CD8-positive, alpha-beta memory T cell (primary cell): ENCODE measurements at regions not wholly inside any gene's neighbourhood (a gene's known extent, or its start where the extent isn't known, plus 50 kb on each side); places are given as distances from the start of the nearest gene placed in this dataset.
"Not testable (repeated sequence)": the region's sequence is repeated elsewhere in the genome, so short reads cannot be mapped to it uniquely, and the experiment has no call there.

Source experiments
- CTCF ChIA-PET: fragments of 350-600 bp; sonication (Branson Sonifier 250); formaldehyde crosslinking; loops from one replicate; lab custom pipeline; 2021; ENCODE audit warnings: antibody characterized with exemption; lab: Charles Lee
- POLR2A ChIA-PET: fragments of 350-600 bp; sonication (Branson Sonifier 250); formaldehyde crosslinking; loops from one replicate; lab custom pipeline; 2021; ENCODE audit warnings: antibody characterized with exemption; lab: Charles Lee
- DNase-seq, 5 donors: peaks; one replicate each; pipeline versions ENCODE4 v3.0.0 to v3.0.0-alpha.2; 2020 to 2022; ENCODE audit warnings: mixed read lengths in 1 of 5
- H3K27ac ChIP-seq: one replicate; pipeline ENCODE4 v1.7.0; 2013; ENCODE audit warnings: low read depth, mild to moderate bottlenecking, low read length, moderate library complexity
- H3K27me3 ChIP-seq: 2 replicates; pipeline ENCODE4 v1.7.0; 2013; ENCODE audit warnings: low read length, mild to moderate bottlenecking; ENCODE audit not compliant: insufficient read depth, poor library complexity, severe bottlenecking
- H3K36me3 ChIP-seq: 2 replicates; pipeline ENCODE4 v1.7.0; 2013; ENCODE audit warnings: mild to moderate bottlenecking, low read length, moderate library complexity; ENCODE audit not compliant: insufficient read depth
- H3K4me1 ChIP-seq: 2 replicates; pipeline ENCODE4 v1.7.0; 2013; ENCODE audit warnings: mild to moderate bottlenecking, low read length, moderate library complexity; ENCODE audit not compliant: insufficient read depth
- H3K4me3 ChIP-seq: 2 replicates; pipeline ENCODE4 v1.7.0; 2013; ENCODE audit warnings: mild to moderate bottlenecking, low read length
- H3K9me3 ChIP-seq: 2 replicates; pipeline ENCODE4 v1.7.0; 2013; ENCODE audit warnings: mild to moderate bottlenecking, low read length
- H3K27ac Mint-ChIP-seq, 8 donors: one replicate each; pipeline ENCODE4 v1.8.0; 2020 to 2021; ENCODE audit warnings: mixed read lengths in 8 of 8, mild to moderate bottlenecking in 6 of 8, inconsistent platforms in 3 of 8, moderate library complexity in 3 of 8
- H3K27me3 Mint-ChIP-seq, 2 donors: one replicate each; pipeline ENCODE4 v1.8.0; 2020 to 2021; ENCODE audit warnings: mixed read lengths in 2 of 2, mild to moderate bottlenecking in 1 of 2, moderate library complexity in 1 of 2
- H3K36me3 Mint-ChIP-seq, 3 donors: one replicate each; pipeline ENCODE4 v1.8.0; 2020 to 2021; ENCODE audit warnings: mixed read lengths in 3 of 3, inconsistent platforms in 1 of 3, mild to moderate bottlenecking in 1 of 3
- H3K4me1 Mint-ChIP-seq, 3 donors: one replicate each; pipeline ENCODE4 v1.8.0; 2020 to 2021; ENCODE audit warnings: mixed read lengths in 3 of 3, inconsistent platforms in 1 of 3, mild to moderate bottlenecking in 1 of 3
- H3K4me3 Mint-ChIP-seq, 7 donors: one replicate each; pipeline ENCODE4 v1.8.0; 2020 to 2021; ENCODE audit warnings: mixed read lengths in 7 of 7, mild to moderate bottlenecking in 6 of 7, moderate library complexity in 4 of 7, inconsistent platforms in 2 of 7
- H3K9me3 Mint-ChIP-seq, 5 donors: one replicate each; pipeline ENCODE4 v1.8.0; 2020 to 2022; ENCODE audit warnings: mixed read lengths in 5 of 5, mild to moderate bottlenecking in 3 of 5, moderate library complexity in 2 of 5, inconsistent platforms in 1 of 5

DNA sequence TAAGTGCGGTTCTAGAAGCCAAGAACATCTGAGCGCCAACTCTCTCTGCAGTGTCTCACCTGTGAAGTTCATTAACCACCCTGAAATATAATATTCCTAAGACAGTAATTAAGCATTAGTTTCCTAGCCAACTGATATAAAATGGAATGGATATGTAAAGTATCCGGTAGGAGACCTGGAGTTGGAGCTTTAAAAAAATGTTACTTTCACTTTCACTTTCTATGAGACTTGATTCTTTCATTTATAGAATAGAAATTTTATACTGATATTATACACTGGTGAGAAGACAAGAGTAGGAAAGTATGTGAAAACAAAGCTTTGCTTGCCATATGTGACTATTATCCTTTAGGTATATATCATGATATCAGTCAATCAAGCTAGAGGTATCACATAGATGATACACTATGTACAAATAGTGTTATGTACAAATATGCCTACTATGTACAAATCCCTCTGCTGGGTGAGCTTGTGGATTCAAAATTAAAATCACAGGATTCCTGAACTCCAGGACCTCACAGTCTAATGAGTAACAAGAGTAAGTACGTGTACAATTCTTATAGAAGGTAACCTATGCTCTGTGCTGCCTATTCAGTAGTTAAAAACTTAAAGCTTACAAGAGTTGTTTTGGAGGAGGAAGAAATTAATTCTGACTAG, 934.2 kb downstream of the TTLL7 start:
- Mint-ChIP-seq H3K4me1 (peaks cover 6 to 16% (median 11%) of the 10 kb centered on the region in 3 donors), H3K27me3 (no peaks in the 10 kb centered on the region), H3K36me3 (no peaks in the 10 kb centered on the region), H3K27ac (peak overlapping the region in 1 of 8 donors; percentile 17), H3K4me3 (peak overlapping the region in 5 of 7 donors; percentile 1 to 19 (median 17)), H3K9me3 (peaks cover 0 to 12% (median 10%) of the 10 kb centered on the region in 5 donors)
- CTCF ChIA-PET, result no interaction called here
- H3K4me1 ChIP-seq, result no peaks in the 10 kb centered on the region
- POLR2A ChIA-PET, result no interaction called here
- H3K4me3 ChIP-seq, result no peak overlapping the region
- H3K27ac ChIP-seq, result no peak overlapping the region
- DNase-seq, result no peak
- no peaks in the 10 kb centered on the region for H3K9me3 ChIP-seq
- no peaks in the 10 kb centered on the region for H3K27me3 ChIP-seq
- H3K36me3 ChIP-seq, result no peaks in the 10 kb centered on the region

DNA sequence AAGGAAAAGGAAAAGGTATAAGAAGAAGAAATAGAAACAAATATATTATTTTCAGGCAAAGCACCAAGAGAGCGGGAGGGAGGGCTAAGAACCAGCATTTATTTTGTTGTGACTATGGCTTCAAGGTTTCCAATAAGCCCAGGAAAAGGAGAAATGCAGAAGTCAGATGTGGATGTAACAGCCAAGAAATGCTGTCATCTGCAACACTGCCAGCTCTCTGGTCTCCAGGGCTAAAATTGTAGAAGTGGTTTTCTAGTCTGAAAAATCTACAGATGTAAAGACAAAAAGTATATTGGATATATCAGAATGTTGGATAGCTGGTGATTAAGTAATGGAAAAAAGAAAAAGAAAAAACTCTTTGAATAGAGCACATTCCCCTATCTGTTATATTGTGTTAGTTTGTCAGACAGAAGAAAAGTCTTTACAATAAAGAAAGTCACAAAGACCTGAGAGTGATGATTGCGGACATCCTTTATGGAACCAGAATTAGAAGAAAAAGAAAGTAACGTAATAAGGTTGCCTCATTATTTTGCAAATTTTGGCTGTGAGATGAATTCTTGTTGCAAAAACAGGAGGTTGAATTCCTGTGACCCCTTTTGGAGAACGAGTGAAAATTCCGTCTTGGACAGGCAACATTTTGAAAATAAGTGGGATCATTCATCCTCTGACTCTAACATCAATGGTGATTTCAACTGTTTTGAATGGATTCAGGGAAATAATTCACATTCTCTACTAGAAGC, 938.1 kb downstream of the TTLL7 start:
- Mint-ChIP-seq H3K36me3 (no peaks in the 10 kb centered on the region), H3K4me3 (no peak overlapping the region), H3K9me3 (peaks cover 0 to 9% (median 3%) of the 10 kb centered on the region in 5 donors), H3K27ac (no peak overlapping the region), H3K4me1 (peaks cover 6 to 16% (median 11%) of the 10 kb centered on the region in 3 donors), H3K27me3 (no peaks in the 10 kb centered on the region)
- Histone ChIP-seq H3K27ac (no peak overlapping the region), H3K36me3 (no peaks in the 10 kb centered on the region), H3K27me3 (no peaks in the 10 kb centered on the region), H3K4me1 (no peaks in the 10 kb centered on the region), H3K4me3 (no peak overlapping the region), H3K9me3 (no peaks in the 10 kb centered on the region)
- CTCF ChIA-PET, result no interaction called here
- POLR2A ChIA-PET, result no interaction called here
- DNase-seq, result no peak

DNA sequence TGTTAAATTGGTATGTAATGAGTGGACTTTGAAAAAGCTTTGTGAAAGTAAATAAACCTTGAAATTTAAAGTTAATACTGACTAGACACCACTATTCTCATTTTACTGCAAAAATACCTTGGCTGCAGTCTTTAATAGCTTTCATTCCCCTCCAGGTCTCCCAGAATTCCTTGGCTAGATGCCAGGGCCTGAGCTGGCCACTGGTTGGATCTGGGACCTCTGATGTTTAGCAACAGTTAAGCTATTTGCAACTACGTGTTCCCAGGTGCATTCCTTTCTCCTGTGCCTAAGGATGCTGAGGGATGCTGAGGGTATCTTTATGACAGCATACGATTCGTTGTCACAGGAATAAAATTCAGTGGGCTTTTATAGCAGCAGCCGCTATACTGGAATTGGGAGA, 938.7 kb downstream of the TTLL7 start:
- ChIA-PET POLR2A (no interaction called here), CTCF (no interaction called here)

DNA sequence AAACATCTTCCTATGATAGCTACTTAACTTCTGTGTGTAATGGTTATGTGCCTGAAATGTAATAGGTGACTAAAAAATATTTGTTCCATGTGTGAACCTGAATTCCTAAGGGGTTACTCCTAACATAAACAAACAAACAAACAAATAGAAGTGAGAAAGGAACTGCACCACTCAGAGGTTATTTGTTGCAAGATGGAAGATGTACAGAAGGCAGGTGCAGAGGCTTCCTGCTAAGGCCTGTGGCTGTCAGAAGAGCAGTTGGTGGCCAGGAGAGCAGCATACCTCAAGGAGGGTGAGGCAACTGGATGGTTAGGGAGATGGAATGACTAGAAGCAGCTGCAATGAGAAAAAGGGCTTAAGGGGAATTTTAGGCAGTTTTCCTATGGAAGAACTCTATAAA, 940.6 kb downstream of the TTLL7 start:
- CTCF ChIA-PET, result no interaction called here
- Mint-ChIP-seq H3K4me1 (no peaks in the 10 kb centered on the region), H3K36me3 (no peaks in the 10 kb centered on the region), H3K4me3 (no peak overlapping the region), H3K27me3 (no peaks in the 10 kb centered on the region), H3K9me3 (peaks cover 3 to 14% (median 8%) of the 10 kb centered on the region in 5 donors), H3K27ac (no peak overlapping the region)
- no peaks in the 10 kb centered on the region for H3K4me1 ChIP-seq
- DNase-seq, result no peak
- POLR2A ChIA-PET, result no interaction called here
- no peaks in the 10 kb centered on the region for H3K36me3 ChIP-seq
- no peak overlapping the region for H3K4me3 ChIP-seq
- H3K27ac ChIP-seq, result no peak overlapping the region
- H3K9me3 ChIP-seq, result no peaks in the 10 kb centered on the region
- H3K27me3 ChIP-seq, result no peaks in the 10 kb centered on the region

More for the DNA sequence above, 938.7 kb downstream of the TTLL7 start:
- Histone ChIP-seq H3K36me3 (no peaks in the 10 kb centered on the region), H3K4me3 (no peak overlapping the region), H3K27ac (no peak overlapping the region), H3K9me3 (no peaks in the 10 kb centered on the region), H3K27me3 (no peaks in the 10 kb centered on the region), H3K4me1 (no peaks in the 10 kb centered on the region)
- no peaks in the 10 kb centered on the region for H3K36me3 Mint-ChIP-seq
- peaks cover 0 to 9% (median 5%) of the 10 kb centered on the region in 5 donors for H3K9me3 Mint-ChIP-seq
- no peak overlapping the region for H3K27ac Mint-ChIP-seq
- no peaks in the 10 kb centered on the region for H3K27me3 Mint-ChIP-seq
- H3K4me3 Mint-ChIP-seq, result no peak overlapping the region
- no peak for DNase-seq
- H3K4me1 Mint-ChIP-seq, result peaks cover 6 to 15% (median 10%) of the 10 kb centered on the region in 3 donors

DNA sequence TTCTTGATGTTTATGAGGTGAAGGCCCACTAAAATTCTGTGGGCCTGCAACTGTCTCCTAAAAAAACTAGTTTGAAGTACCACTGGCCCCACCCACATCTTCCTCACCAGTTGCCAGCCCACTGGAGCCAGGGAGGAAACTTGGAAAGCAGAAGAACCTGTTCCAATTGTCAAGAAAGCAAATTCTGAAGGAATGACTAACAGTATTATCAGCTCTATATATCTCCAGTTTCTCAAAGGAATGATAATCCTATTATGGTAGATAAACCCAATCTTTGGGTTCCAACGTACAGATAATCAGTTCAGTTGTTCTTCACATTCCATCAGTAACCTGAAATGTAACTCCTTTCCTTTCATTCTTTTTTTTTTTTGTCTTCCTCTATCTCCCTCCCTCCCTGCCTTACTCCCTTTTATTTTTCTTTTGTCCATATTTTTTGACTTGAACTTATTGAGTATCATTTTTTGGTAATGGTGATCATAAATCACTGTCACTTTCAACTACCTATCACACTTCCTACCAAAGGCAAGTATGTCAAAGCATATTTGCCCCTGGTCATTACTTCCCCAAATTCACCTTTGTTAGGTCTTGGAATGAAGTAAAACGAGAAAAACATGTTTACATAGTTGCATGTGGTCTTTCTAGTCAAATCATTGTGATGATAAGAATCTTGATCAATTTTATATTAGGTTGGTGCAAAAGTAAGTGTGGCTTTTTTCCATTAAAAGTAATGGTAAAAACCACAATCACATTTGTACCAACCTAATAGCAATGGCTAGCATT, 943.4 kb downstream of the TTLL7 start:
- no peaks in the 10 kb centered on the region for H3K4me1 ChIP-seq
- no peaks in the 10 kb centered on the region for H3K9me3 ChIP-seq
- Mint-ChIP-seq H3K36me3 (no peaks in the 10 kb centered on the region), H3K4me3 (no peak overlapping the region), H3K27ac (no peak overlapping the region), H3K9me3 (peaks cover 8 to 18% (median 12%) of the 10 kb centered on the region in 5 donors), H3K27me3 (no peaks in the 10 kb centered on the region), H3K4me1 (no peaks in the 10 kb centered on the region)
- H3K27ac ChIP-seq, result no peak overlapping the region
- no peak overlapping the region for H3K4me3 ChIP-seq
- POLR2A ChIA-PET, result no interaction called here
- DNase-seq, result no peak
- CTCF ChIA-PET, result interaction anchor here (0.6 kb wide), 1 partner anchor 123 kb away, joined by 3 read pairs; no protein-coding TSS in a partner anchor
- no peaks in the 10 kb centered on the region for H3K27me3 ChIP-seq
- H3K36me3 ChIP-seq, result no peaks in the 10 kb centered on the region

DNA sequence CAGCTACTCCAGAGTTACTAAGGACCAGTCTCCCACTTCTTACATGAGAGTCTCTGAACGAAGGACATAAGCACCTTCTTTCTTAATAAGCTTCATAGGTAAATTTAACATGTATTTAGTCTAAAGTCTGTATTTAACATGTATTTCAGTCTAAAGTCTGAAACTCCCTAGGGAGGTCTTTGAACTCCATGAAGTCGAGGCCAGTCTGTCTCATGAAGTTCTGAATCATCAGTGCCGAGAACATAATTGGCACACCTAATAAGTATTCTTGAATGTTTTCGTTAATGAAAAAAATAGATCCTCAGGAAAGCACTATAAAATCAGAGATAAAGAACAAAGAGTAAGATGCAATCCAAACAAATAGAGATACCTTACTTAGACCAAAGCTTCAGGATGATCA, 945.5 kb downstream of the TTLL7 start:
- POLR2A ChIA-PET, result no interaction called here
- CTCF ChIA-PET, result interaction anchor here (1.0 kb wide), 1 partner anchor 13 kb away, joined by 3 read pairs; no protein-coding TSS in a partner anchor

DNA sequence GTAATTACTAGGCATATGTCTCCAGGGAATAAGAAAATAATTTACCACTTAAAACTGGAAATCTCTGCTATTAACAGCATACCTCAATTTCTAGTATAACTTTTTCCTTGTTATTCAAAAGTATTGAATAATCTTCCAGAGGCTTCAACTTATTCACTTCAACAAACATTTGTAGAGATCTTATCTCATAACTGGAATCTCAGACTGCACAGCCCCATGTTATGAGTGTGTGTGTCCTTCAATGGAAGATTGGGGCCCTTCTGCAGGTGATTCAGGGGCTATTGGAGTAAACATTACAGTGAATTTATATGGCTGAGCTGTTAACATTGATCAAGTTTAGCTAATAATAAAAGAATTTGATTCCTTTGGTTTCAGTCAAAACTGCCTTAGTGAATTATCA, 946.1 kb downstream of the TTLL7 start:
- Histone ChIP-seq H3K27ac (no peak overlapping the region), H3K36me3 (no peaks in the 10 kb centered on the region), H3K9me3 (no peaks in the 10 kb centered on the region), H3K4me3 (no peak overlapping the region), H3K4me1 (no peaks in the 10 kb centered on the region), H3K27me3 (no peaks in the 10 kb centered on the region)
- ChIA-PET POLR2A (no interaction called here), CTCF (interaction anchor here (1.0 kb wide), 1 partner anchor 14 kb away, joined by 3 read pairs; no protein-coding TSS in a partner anchor)
- Mint-ChIP-seq H3K4me3 (no peak overlapping the region), H3K36me3 (no peaks in the 10 kb centered on the region), H3K9me3 (peaks cover 7 to 24% (median 22%) of the 10 kb centered on the region in 5 donors), H3K4me1 (no peaks in the 10 kb centered on the region), H3K27ac (no peak overlapping the region), H3K27me3 (no peaks in the 10 kb centered on the region)
- DNase-seq, result no peak

More for the DNA sequence above, 945.5 kb downstream of the TTLL7 start:
- Mint-ChIP-seq H3K36me3 (no peaks in the 10 kb centered on the region), H3K4me3 (no peak overlapping the region), H3K4me1 (no peaks in the 10 kb centered on the region), H3K27me3 (no peaks in the 10 kb centered on the region), H3K27ac (no peak overlapping the region), H3K9me3 (peaks cover 7 to 27% (median 22%) of the 10 kb centered on the region in 5 donors)
- H3K36me3 ChIP-seq, result no peaks in the 10 kb centered on the region
- no peak for DNase-seq
- no peak overlapping the region for H3K4me3 ChIP-seq
- no peaks in the 10 kb centered on the region for H3K4me1 ChIP-seq
- no peak overlapping the region for H3K27ac ChIP-seq
- H3K27me3 ChIP-seq, result no peaks in the 10 kb centered on the region
- H3K9me3 ChIP-seq, result no peaks in the 10 kb centered on the region

DNA sequence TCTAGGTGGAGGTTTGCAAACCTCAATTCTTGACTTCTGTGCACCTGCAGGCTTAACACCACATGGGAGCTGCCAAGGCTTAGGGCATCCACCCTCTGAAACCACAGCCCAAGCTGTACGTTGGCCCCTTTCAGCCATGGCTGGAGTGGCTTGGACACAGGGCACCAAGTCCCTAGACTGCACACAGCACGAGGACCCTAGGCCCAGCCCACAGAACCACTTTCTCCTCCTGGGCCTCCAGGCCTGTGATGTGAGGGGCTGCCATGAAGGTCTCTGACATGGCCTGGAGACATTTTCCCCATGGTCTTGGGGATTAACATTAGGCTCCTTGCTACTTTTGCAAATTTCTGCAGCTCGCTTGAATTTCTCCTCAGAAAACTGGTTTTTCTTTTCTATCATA, 947.9 kb downstream of the TTLL7 start:
- CTCF ChIA-PET, H3K27ac Mint-ChIP-seq, DNase-seq, H3K4me3 ChIP-seq, POLR2A ChIA-PET, H3K4me3 Mint-ChIP-seq, H3K27ac ChIP-seq, H3K36me3 Mint-ChIP-seq, H3K36me3 ChIP-seq, H3K4me1 Mint-ChIP-seq, H3K9me3 ChIP-seq, H3K27me3 Mint-ChIP-seq, H3K27me3 ChIP-seq, H3K4me1 ChIP-seq: not testable (repeated sequence)
- H3K9me3 Mint-ChIP-seq, result peaks cover 4 to 24% (median 22%) of the 10 kb centered on the region in 5 donors
